Endothelial cell (in vitro differentiated cells): ENCODE measurements at regions not wholly inside any gene's neighbourhood (a gene's known extent, or its start where the extent isn't known, plus 50 kb on each side); places are given as distances from the start of the nearest gene placed in this dataset.

Experiments used
- DNase-seq: peaks from one replicate; pipeline ENCODE4 v3.0.0; 2021; ENCODE audit warnings: low spot score
- H3K27ac Mint-ChIP-seq: one replicate; pipeline ENCODE4 v1.8.0; 2021; ENCODE audit warnings: mixed read lengths, inconsistent platforms; ENCODE audit not compliant: unreplicated experiment
- H3K27me3 Mint-ChIP-seq: one replicate; pipeline ENCODE4 v1.8.0; 2021; ENCODE audit warnings: mild to moderate bottlenecking, moderate library complexity, mixed read lengths, inconsistent platforms; ENCODE audit not compliant: unreplicated experiment
- H3K36me3 Mint-ChIP-seq: one replicate; pipeline ENCODE4 v1.8.0; 2021; ENCODE audit warnings: mild to moderate bottlenecking, low read depth, mixed read lengths, inconsistent platforms; ENCODE audit not compliant: unreplicated experiment
- H3K4me1 Mint-ChIP-seq: one replicate; pipeline ENCODE4 v1.8.0; 2021; ENCODE audit warnings: mild to moderate bottlenecking, mixed read lengths, inconsistent platforms; ENCODE audit not compliant: unreplicated experiment
- H3K4me3 Mint-ChIP-seq: one replicate; pipeline ENCODE4 v1.8.0; 2021; ENCODE audit warnings: mild to moderate bottlenecking, mixed read lengths, inconsistent platforms; ENCODE audit not compliant: unreplicated experiment
- H3K9me3 Mint-ChIP-seq: one replicate; pipeline ENCODE4 v1.8.0; 2021; ENCODE audit warnings: mixed read lengths, inconsistent platforms; ENCODE audit not compliant: unreplicated experiment
- TF ChIP-seq, protein P1 (sequence below): fragments of 200-600 bp; sonication (generic); IDR thresholded peaks from one replicate; pipeline ENCODE4 v1.5.0; 2021; ENCODE audit warnings: antibody characterized with exemption; ENCODE audit not compliant: unreplicated experiment

DNA sequence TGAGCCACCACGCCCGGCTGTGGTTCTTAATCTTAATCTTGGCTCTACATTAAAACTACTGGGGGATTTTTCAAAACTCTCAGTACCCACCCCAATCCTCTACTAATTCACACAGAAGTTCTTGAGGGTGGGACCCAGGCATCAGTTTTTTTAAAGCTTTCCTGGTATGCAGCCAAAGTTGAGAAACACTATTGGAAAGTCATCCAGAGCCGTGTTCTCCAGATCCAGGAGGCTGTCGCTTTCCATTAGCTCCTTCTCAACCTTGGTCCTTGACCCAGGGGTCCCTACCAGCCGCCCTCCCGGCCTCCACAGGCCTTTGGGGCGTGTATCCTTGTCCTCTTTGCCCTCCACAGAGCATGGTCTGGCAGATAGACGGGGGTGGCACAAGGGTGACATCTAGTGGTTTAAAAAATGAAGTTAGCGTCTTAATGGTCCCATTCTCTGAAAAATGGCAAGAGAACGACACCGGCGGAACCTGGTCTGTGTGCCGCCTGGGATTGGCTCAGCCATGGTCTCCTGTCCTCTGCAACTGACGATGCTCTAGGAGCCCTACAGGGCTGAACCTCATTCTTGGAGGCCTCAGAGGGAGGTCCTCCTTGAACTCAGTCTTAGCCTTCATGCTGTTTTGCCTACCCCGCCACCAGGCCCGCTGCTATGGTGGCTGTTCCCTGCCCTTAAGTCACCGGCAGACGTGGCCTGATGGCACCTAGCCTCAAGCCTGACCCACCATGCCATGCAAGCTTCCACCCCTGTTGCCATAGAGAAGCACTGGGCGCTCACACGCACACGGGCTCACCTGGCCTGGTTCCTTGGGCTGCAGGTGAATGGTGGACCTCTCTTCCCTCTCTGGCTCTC lies 152.0 kb upstream of the SYN3 start:
- DNase-seq: peak; percentile 48
- Mint-ChIP-seq H3K4me3 (no peak overlapping the region), H3K27ac (no peak overlapping the region), H3K4me1 (peaks cover 4% of the 10 kb centered on the region), H3K27me3 (peaks cover 1% of the 10 kb centered on the region), H3K36me3 (no peaks in the 10 kb centered on the region), H3K9me3 (no peaks in the 10 kb centered on the region)
- TF ChIP-seq, protein P1, sequence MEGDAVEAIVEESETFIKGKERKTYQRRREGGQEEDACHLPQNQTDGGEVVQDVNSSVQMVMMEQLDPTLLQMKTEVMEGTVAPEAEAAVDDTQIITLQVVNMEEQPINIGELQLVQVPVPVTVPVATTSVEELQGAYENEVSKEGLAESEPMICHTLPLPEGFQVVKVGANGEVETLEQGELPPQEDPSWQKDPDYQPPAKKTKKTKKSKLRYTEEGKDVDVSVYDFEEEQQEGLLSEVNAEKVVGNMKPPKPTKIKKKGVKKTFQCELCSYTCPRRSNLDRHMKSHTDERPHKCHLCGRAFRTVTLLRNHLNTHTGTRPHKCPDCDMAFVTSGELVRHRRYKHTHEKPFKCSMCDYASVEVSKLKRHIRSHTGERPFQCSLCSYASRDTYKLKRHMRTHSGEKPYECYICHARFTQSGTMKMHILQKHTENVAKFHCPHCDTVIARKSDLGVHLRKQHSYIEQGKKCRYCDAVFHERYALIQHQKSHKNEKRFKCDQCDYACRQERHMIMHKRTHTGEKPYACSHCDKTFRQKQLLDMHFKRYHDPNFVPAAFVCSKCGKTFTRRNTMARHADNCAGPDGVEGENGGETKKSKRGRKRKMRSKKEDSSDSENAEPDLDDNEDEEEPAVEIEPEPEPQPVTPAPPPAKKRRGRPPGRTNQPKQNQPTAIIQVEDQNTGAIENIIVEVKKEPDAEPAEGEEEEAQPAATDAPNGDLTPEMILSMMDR: peak; percentile 58

DNA sequence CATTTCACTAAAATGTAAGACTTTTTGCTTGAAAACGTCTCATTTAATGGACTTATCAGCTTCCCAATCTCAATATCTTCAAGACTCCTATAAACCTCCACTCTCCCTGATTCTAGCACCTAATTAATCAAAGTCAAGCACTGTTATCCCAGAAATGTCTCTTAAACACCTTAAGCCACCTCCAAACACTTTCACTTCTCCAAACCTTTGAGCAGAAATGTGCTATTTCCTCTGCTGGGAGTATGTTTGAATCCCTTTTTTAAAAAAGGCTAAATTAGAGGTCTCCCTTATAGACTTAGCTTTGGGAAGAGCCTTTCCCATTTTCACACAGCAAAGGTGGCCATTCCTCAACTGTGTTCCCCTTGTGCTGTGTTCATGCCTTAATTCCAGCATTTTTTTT lies 146.2 kb upstream of the SYN3 start:
- TF ChIP-seq, protein P1: no peak
- Mint-ChIP-seq H3K36me3 (no peaks in the 10 kb centered on the region), H3K4me3 (no peak overlapping the region), H3K27me3 (peaks cover 4% of the 10 kb centered on the region), H3K27ac (no peak overlapping the region), H3K4me1 (no peaks in the 10 kb centered on the region), H3K9me3 (no peaks in the 10 kb centered on the region)
- no peak for DNase-seq

DNA sequence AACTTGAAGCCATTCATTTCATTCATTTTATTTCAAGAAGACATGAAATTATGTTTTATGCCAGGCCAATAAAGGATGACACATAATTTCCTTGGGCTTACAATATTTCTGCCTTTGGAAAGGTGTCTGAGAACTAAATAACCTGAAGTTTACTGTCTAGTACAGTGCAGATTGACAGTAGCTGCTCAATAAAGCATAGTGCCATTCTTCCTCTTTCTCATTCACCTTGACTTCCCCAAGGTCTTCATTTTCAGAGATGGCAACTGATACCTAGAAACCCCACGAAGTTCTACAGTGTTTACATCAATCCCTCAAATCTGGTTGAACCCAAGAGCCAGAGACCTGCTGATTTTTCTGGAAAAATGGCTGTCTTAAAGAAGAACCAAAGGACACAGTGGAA lies 144.3 kb upstream of the SYN3 start:
- H3K9me3 Mint-ChIP-seq: no peaks in the 10 kb centered on the region
- H3K4me1 Mint-ChIP-seq: no peaks in the 10 kb centered on the region
- no peaks in the 10 kb centered on the region for H3K36me3 Mint-ChIP-seq
- H3K4me3 Mint-ChIP-seq: no peak overlapping the region
- peaks cover 4% of the 10 kb centered on the region for H3K27me3 Mint-ChIP-seq
- no peak for DNase-seq
- TF ChIP-seq, protein P1: no peak
- no peak overlapping the region for H3K27ac Mint-ChIP-seq

DNA sequence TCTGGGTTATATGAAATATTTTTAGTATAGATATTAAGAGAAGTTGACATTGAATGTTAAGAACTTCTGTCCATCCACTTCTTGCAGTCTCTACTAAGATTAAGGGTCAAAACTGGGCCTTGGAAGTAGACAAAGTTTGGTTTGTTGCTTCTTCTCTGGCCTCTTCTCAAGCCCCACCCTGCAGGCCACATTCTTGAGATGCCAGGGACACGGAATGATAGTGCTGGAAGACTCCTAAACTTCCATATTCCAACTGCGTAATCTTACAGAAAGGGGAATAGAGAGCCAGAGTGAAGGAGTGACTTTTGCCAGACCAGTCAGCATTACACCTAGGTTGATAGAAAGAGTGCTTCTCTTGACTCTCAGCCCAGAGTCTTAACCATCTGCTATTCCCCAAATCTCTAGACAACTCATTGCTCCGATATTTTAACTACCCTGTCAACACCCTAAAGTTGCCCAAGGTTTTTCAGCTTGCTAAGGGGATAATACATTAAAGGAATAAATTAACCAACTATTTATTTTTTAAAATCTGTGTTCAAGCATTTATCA lies 136.4 kb upstream of the SYN3 start:
- TF ChIP-seq, protein P1: no peak
- H3K4me1 Mint-ChIP-seq: no peaks in the 10 kb centered on the region

DNA sequence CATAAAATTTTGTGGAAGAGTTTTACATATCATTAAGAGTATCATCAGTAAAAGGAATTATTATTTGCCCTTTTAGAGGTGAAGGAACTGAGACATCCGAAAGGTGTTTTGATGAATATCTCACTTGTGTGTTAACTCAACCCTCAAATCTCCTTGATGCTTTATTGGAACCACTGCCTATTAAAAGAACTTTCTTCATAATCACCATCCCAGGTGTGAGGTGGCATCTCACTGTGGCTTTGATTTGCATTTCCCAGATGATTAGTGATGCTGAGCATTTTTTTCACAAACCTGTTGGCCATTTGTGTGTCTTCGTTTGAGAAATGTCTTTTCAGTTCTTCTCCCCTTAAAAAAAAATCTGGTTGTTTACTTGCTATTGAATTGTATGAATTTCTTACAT lies 134.0 kb upstream of the SYN3 start:
- Mint-ChIP-seq H3K4me3 (no peak overlapping the region), H3K36me3 (no peaks in the 10 kb centered on the region), H3K27ac (no peak overlapping the region), H3K4me1 (peaks cover 2% of the 10 kb centered on the region), H3K9me3 (no peaks in the 10 kb centered on the region), H3K27me3 (peaks cover 2% of the 10 kb centered on the region)
- DNase-seq: no peak
- TF ChIP-seq, protein P1: no peak

More for the DNA sequence above, 136.4 kb upstream of the SYN3 start:
- Mint-ChIP-seq H3K27me3 (no peaks in the 10 kb centered on the region), H3K36me3 (no peaks in the 10 kb centered on the region), H3K9me3 (no peaks in the 10 kb centered on the region), H3K4me3 (no peak overlapping the region), H3K27ac (no peak overlapping the region)
- no peak for DNase-seq
